Activated CD4-positive, alpha-beta memory T cell treated with anti-CD3 and anti-CD28 coated beads for 36 hours (primary cell): ENCODE measurements at regions not wholly inside any gene's neighbourhood (a gene's known extent, or its start where the extent isn't known, plus 50 kb on each side); places are given as distances from the start of the nearest gene placed in this dataset.
"Not testable (repeated sequence)": the region's sequence is repeated elsewhere in the genome, so short reads cannot be mapped to it uniquely, and the experiment has no call there.

Source experiments
- CTCF ChIA-PET: fragments of 350-600 bp; sonication (Branson Sonifier 250); formaldehyde crosslinking; loops from one replicate; lab custom pipeline; 2021; ENCODE audit warnings: antibody characterized with exemption, inconsistent platforms; lab: Charles Lee
- POLR2A ChIA-PET: fragments of 350-600 bp; sonication (Branson Sonifier 250); formaldehyde crosslinking; loops from one replicate; lab custom pipeline; 2021; ENCODE audit warnings: antibody characterized with exemption; lab: Charles Lee
- DNase-seq: peaks from one replicate; pipeline ENCODE4 v3.0.0-alpha.2; 2020
- H3K27ac Mint-ChIP-seq: one replicate; pipeline ENCODE4 v1.8.0; 2021; ENCODE audit warnings: mixed read lengths
- H3K27me3 Mint-ChIP-seq: one replicate; pipeline ENCODE4 v1.8.0; 2021; ENCODE audit warnings: mixed read lengths
- H3K36me3 Mint-ChIP-seq: one replicate; pipeline ENCODE4 v1.8.0; 2021; ENCODE audit warnings: mixed read lengths
- H3K4me1 Mint-ChIP-seq: one replicate; pipeline ENCODE4 v1.8.0; 2021; ENCODE audit warnings: low read depth, mixed read lengths
- H3K4me3 Mint-ChIP-seq: one replicate; pipeline ENCODE4 v1.8.0; 2021; ENCODE audit warnings: mild to moderate bottlenecking, mixed read lengths
- H3K9me3 Mint-ChIP-seq: one replicate; pipeline ENCODE4 v1.8.0; 2021; ENCODE audit warnings: mixed read lengths
- intact Hi-C: fragments of 100-400 bp; cut with micrococcal nuclease; formaldehyde crosslinking; loops from one replicate; pipeline ENCODE4 v1.15.1; 2023

DNA sequence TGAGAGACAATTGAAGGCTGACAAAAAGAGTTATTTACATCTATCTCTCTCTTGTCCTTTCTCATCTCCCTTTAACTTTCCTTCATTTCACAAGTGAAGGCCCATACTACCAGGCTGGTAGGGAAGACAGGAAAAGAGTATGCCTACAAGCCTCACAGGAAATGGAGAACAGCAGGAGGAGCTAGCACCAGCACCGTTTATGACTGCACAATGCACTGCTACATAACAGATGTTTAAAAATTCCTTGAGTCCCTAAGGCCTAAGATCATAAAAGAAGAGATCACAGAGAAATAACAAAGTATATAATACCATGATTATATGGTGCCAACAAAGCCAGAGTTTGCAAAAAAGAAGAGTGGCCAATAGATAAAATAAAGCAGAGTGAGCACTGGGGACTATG lies 194.8 kb downstream of the UNC5CL start:
- Mint-ChIP-seq H3K36me3 (no peaks in the 10 kb centered on the region), H3K4me1 (no peaks in the 10 kb centered on the region), H3K4me3 (no peak overlapping the region), H3K27me3 (peaks cover 12% of the 10 kb centered on the region), H3K9me3 (no peaks in the 10 kb centered on the region), H3K27ac (no peak overlapping the region)
- no peak for DNase-seq
- POLR2A ChIA-PET = no interaction called here
- intact Hi-C loops = no loop called here
- CTCF ChIA-PET = no interaction called here

DNA sequence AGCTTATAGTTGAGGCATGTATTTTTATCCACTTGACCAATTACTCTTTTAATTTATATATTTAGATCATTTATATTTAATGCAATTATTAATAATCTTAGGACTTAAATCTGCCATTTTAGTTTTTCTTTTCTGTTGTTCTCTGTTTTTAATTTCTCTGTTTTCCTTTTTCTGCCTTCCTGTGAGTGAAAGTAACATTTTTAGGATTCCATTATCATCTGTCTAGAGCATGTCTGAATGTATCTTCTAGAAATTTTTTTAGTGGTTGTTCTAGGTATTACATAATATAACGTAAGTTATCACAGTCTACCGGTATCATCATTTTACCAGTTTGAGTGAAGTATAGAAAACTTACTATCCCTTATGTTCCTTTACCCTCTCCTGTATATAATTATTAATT lies 197.3 kb downstream of the UNC5CL start:
- H3K36me3 Mint-ChIP-seq = no peaks in the 10 kb centered on the region
- H3K4me3 Mint-ChIP-seq = no peak overlapping the region
- intact Hi-C loops = no loop called here
- H3K9me3 Mint-ChIP-seq = no peaks in the 10 kb centered on the region
- POLR2A ChIA-PET = no interaction called here
- H3K27ac Mint-ChIP-seq = no peak overlapping the region
- CTCF ChIA-PET = no interaction called here
- no peak for DNase-seq
- H3K27me3 Mint-ChIP-seq = peaks cover 10% of the 10 kb centered on the region
- no peaks in the 10 kb centered on the region for H3K4me1 Mint-ChIP-seq

DNA sequence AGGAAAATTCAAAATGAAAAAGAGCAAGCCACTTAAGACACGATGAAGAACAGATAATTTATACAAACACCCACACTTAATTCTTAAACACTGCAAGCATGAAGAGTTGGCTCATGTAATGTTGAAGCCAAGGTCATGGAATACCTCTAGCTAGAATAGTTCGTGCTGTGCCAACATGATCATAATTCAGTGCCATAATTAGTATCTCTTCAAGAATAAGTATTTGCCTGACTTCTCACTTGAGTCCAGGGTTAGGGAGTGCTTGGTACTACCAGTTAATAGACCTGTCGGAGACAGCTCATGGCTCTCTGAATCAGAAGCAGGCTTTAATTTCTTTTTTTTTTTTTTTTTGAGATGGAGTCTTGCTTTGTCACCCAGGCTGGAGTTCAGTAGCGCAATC lies 206.3 kb downstream of the UNC5CL start:
- peaks cover 15% of the 10 kb centered on the region for H3K27me3 Mint-ChIP-seq
- intact Hi-C loops = no loop called here
- no peaks in the 10 kb centered on the region for H3K4me1 Mint-ChIP-seq
- H3K36me3 Mint-ChIP-seq = no peaks in the 10 kb centered on the region
- no peak for DNase-seq
- CTCF ChIA-PET = no interaction called here
- H3K4me3 Mint-ChIP-seq = no peak overlapping the region
- POLR2A ChIA-PET = no interaction called here
- no peak overlapping the region for H3K27ac Mint-ChIP-seq
- H3K9me3 Mint-ChIP-seq = no peaks in the 10 kb centered on the region

DNA sequence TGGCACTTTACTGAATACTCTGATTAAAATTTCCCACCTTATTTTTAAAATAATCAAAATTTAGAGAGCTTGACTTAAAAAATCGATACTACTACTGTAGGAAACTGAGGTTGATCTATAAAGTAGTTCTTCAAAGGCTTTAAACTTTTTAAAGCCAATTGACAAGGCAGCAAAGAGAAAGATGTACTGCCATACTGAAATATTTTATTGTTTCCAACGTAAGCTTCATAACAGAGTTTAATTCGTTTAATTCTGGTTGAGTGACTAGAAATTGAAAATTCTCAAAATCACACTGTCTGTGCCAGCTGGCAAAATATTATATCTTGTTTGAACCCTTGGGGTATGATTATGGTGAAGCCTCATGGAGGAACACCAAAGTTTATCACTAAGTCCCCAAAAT lies 207.6 kb downstream of the UNC5CL start:
- H3K4me3 Mint-ChIP-seq = no peak overlapping the region
- H3K27me3 Mint-ChIP-seq = peaks cover 15% of the 10 kb centered on the region
- DNase-seq = no peak
- H3K9me3 Mint-ChIP-seq = no peaks in the 10 kb centered on the region
- no peak overlapping the region for H3K27ac Mint-ChIP-seq
- ChIA-PET POLR2A (no interaction called here), CTCF (interaction anchor here (1.2 kb wide), 1 partner anchor 17 kb away, joined by 3 read pairs; no protein-coding TSS in a partner anchor)
- H3K36me3 Mint-ChIP-seq = no peaks in the 10 kb centered on the region
- intact Hi-C loops = no loop called here
- H3K4me1 Mint-ChIP-seq = no peaks in the 10 kb centered on the region

DNA sequence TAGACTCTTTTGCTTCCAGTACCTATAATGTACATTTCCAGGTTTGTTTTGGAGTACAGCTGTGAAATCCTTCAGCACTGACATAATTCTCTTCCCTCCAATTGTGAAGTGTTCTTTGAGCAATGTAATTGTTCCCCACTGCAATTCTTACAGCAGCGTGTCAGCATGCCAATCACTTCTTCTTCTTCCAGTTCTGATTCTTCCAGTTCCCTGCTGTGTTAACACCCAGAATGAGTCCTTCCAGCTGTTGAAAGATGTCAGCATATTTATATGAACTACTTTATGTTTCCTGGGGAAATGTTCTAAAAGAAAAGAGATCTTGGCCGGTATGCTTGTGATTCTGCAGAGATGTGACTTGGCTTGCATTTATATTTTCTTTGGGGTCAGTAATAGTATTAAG lies 213.9 kb downstream of the UNC5CL start:
- peaks cover 5% of the 10 kb centered on the region for H3K27me3 Mint-ChIP-seq
- ChIA-PET CTCF (no interaction called here), POLR2A (no interaction called here)
- H3K27ac Mint-ChIP-seq = no peak overlapping the region
- no peaks in the 10 kb centered on the region for H3K36me3 Mint-ChIP-seq
- H3K9me3 Mint-ChIP-seq = no peaks in the 10 kb centered on the region
- intact Hi-C loops = loop anchor here (10.0 kb wide), 1 partner anchor 500 kb away; no protein-coding TSS in a partner anchor
- no peaks in the 10 kb centered on the region for H3K4me1 Mint-ChIP-seq
- no peak for DNase-seq
- no peak overlapping the region for H3K4me3 Mint-ChIP-seq

DNA sequence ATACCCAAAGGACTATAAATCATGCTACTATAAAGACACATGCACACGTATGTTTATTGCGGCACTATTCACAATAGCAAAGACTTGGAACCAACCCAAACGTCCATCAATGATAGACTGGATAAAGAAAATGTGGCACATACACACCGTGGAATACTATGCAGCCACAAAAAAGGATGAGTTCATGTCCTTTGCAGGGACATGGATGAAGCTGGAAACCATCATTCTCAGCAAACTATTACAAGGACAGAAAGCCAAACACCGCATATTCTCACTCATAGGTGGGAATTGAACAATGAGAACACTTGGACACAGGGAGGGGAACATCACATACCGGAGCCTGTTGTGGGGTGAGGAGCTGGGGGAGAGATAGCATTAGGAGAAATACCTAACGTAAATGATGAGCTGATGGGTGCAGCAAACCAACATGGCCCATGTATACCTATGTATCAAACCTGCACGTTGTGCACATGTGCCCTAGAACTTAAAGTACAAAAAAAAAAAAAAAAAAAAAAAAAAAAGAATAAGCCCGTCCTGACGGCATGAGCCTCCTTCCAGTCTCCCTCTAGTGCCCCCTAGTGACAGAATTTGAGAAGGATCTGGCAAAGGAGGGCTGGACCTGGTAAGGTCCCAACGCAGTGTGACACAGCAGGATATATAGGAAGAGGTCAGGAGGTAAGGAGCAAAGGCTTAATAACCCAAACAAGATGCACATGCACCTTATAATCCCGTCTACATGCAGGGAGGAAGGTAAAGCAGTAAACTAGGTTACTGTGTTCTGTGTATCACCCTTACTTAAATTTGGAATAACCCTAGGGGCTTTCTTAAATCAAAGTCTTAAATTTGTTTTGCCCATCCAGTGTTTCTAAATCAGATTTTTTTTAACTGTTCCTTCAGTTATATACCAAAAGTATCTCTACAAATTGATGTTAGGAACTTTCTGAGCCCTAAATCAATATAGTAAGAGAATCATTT lies 214.8 kb downstream of the UNC5CL start:
- not testable (repeated sequence) for H3K36me3 Mint-ChIP-seq

DNA sequence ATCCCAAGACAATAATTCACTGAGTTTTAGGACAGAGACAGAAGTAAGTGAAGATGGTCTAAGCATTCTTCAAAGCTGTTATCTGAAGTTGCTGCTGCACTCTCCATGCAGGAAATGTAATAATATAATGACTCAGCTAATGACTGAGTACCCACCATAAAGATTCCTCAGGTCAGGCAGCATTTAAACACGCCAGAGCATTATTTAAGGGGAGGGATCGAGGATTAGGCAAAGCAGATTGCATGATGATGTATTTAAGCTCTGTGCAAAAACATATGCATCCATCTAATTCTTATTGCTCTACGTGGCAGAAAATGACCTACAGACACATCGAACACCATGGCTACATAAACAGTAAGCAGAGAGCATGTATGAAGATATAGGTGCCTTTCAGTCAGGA lies 216.4 kb downstream of the UNC5CL start:
- intact Hi-C loops = loop anchor here (10.0 kb wide), 1 partner anchor 498 kb away; no protein-coding TSS in a partner anchor
- CTCF ChIA-PET = no interaction called here
- DNase-seq = no peak
- no peaks in the 10 kb centered on the region for H3K36me3 Mint-ChIP-seq
- no peak overlapping the region for H3K27ac Mint-ChIP-seq
- POLR2A ChIA-PET = no interaction called here
- no peaks in the 10 kb centered on the region for H3K4me1 Mint-ChIP-seq
- H3K9me3 Mint-ChIP-seq = no peaks in the 10 kb centered on the region
- peaks cover 2% of the 10 kb centered on the region for H3K27me3 Mint-ChIP-seq
- no peak overlapping the region for H3K4me3 Mint-ChIP-seq

More for the DNA sequence above, 214.8 kb downstream of the UNC5CL start:
- H3K27me3 Mint-ChIP-seq, POLR2A ChIA-PET, H3K4me1 Mint-ChIP-seq, CTCF ChIA-PET, H3K27ac Mint-ChIP-seq, H3K9me3 Mint-ChIP-seq, H3K4me3 Mint-ChIP-seq: not testable (repeated sequence)
- DNase-seq = peak; percentile 36
- intact Hi-C loops = loop anchor here (10.0 kb wide), 1 partner anchor 499 kb away; no protein-coding TSS in a partner anchor

DNA sequence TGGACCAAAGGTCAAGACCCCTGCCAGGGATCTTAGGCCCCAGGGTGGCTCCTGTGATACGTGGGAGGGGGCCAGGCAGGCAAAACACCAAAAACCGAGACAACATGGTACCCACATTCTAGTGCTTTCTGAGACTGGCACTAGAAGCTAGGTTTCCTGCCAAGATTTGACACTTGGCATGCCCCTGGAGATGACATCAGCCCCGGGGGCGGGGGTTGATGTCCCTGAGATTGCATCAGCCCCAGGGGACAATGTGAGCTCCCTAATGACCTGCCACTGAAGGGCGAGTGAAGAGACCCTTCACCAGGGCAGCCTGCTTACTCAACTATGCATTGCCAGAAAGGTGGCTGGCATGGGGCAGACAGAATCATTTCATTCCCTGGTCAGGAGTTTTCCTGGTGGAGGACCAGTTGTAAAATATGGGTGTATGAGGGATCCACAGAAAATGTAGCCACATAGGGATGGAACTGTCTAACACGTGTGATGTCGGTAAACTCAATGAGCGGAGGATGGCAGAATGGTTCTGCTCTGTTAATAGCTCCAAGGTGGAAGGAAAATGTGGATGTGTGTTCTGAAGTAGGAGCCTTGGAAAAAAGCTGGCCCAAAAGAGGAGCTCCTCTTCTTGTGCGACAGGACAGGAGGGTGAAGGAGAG lies 219.7 kb downstream of the UNC5CL start:
- intact Hi-C loops = no loop called here

DNA sequence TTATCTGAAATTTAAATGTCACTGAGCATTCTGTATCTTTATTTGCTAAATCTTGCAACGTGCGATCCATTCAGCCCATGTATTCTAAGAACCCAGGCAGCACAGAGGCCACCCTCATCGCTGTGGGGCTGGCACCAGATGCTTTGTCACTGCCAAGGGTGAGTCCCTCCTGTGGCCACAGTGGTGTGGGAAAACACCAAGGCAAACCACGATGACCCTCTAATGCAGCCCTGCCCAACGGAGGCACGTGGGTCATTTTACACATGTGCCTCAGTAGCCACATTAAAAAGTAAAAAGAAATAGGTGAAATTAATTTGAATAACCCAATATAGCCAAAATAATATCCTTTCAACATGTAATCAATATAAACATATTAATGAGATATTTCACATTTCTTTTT lies 221.7 kb downstream of the UNC5CL start:
- H3K9me3 Mint-ChIP-seq = no peaks in the 10 kb centered on the region
- no peaks in the 10 kb centered on the region for H3K4me1 Mint-ChIP-seq
- H3K27ac Mint-ChIP-seq = no peak overlapping the region
- no peaks in the 10 kb centered on the region for H3K27me3 Mint-ChIP-seq
- no peaks in the 10 kb centered on the region for H3K36me3 Mint-ChIP-seq
- ChIA-PET POLR2A (no interaction called here), CTCF (interaction anchor here (0.6 kb wide), 1 partner anchor 21 kb away, joined by 4 read pairs; no protein-coding TSS in a partner anchor)
- DNase-seq = no peak
- intact Hi-C loops = no loop called here
- H3K4me3 Mint-ChIP-seq = no peak overlapping the region

More for the DNA sequence above, 219.7 kb downstream of the UNC5CL start:
- ChIA-PET CTCF (no interaction called here), POLR2A (no interaction called here)
- Mint-ChIP-seq H3K9me3 (no peaks in the 10 kb centered on the region), H3K4me3 (no peak overlapping the region), H3K27ac (no peak overlapping the region), H3K4me1 (no peaks in the 10 kb centered on the region), H3K27me3 (peaks cover 2% of the 10 kb centered on the region), H3K36me3 (no peaks in the 10 kb centered on the region)
- peak; percentile 20 for DNase-seq

DNA sequence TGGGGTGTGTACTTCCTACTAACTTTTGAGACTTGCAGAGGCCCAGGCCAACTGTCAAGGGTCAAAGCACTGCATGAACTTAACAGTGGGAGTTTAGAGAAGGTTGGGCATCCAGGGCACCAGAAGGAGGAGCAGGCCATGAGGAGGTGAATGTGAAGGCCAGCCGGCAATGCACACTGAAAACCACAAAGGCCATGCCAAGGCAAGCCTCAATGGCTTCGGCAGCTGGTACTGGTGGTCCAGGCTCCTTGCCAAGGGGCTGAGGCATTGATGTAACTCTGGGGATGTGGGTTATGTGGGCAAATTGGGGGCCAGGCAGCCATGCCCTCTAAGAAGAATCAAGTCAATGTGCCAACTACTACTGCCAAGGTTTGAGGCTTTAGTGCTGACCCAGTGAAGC lies 222.4 kb downstream of the UNC5CL start:
- H3K27ac Mint-ChIP-seq = no peak overlapping the region
- no peak for DNase-seq
- no peak overlapping the region for H3K4me3 Mint-ChIP-seq
- no peaks in the 10 kb centered on the region for H3K27me3 Mint-ChIP-seq
- intact Hi-C loops = no loop called here
- no peaks in the 10 kb centered on the region for H3K36me3 Mint-ChIP-seq
- ChIA-PET POLR2A (no interaction called here), CTCF (no interaction called here)
- H3K4me1 Mint-ChIP-seq = no peaks in the 10 kb centered on the region
- H3K9me3 Mint-ChIP-seq = no peaks in the 10 kb centered on the region

DNA sequence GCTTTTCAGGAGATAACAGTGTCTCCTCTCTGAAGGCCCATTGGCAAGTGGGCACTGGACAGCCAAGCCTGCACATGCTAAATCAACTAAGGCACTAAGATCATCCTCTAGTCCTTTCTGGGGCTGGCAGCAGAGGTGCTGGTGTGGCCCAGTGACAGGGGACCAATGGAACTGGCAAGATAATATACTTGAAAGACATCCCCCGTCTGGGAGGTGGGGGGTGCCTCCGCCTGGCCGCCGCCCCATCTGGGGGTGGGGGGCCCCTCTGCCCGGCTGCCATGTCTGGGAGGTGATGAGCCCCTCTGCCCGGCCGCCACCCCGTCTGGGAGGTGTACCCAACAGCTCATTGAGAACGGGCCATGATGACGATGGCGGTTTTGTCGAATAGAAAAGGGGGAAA lies 223.3 kb downstream of the UNC5CL start:
- Mint-ChIP-seq H3K9me3 (no peaks in the 10 kb centered on the region), H3K4me3 (no peak overlapping the region), H3K27ac (no peak overlapping the region), H3K27me3 (no peaks in the 10 kb centered on the region), H3K4me1 (no peaks in the 10 kb centered on the region), H3K36me3 (no peaks in the 10 kb centered on the region)
- ChIA-PET POLR2A (no interaction called here), CTCF (no interaction called here)
- intact Hi-C loops = no loop called here
- no peak for DNase-seq

DNA sequence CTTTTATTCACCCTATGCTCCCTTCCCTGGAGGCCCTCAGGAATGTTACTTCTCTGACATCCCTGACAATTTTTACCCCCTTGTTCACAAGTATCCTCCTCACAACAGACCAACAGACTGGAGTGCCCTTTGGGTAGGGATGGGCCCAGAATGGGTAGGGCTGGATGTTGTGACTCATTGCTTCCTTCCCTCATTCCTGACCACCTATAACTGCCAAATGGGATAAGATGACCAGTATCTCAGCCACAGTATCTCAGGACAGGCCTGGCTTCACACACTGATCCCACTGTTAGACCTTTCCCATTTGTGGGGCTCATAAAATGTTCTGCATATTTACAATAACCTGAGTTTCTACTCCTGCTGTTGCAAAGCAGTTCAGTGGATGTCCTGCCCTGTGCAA lies 223.0 kb upstream of the LRFN2 start:
- Mint-ChIP-seq H3K36me3 (no peaks in the 10 kb centered on the region), H3K27me3 (no peaks in the 10 kb centered on the region), H3K9me3 (no peaks in the 10 kb centered on the region), H3K27ac (no peak overlapping the region), H3K4me3 (no peak overlapping the region), H3K4me1 (no peaks in the 10 kb centered on the region)
- ChIA-PET CTCF (no interaction called here), POLR2A (no interaction called here)
- no peak for DNase-seq
- intact Hi-C loops = no loop called here
